MCF 10A (cell line): ENCODE measurements at regions not wholly inside any gene's neighbourhood (a gene's known extent, or its start where the extent isn't known, plus 50 kb on each side); places are given as distances from the start of the nearest gene placed in this dataset.

ENCODE experiments used
- BruUV-seq: library from RNA; stranded (reverse); fragments of 400-500 nt; replicated peaks from 2 replicates; lab custom pipeline; 2021; lab: Mats Ljungman, UMichigan
- CTCF ChIA-PET: fragments of 300-600 bp; sonication (Branson Sonifier 250); formaldehyde crosslinking; extraction: SDS; loops from one replicate; lab custom pipeline; 2021; ENCODE audit warnings: antibody characterized with exemption, inconsistent platforms; lab: Yijun Ruan, JAX
- POLR2A ChIA-PET: fragments of 300-600, 350-650 bp; sonication (Branson Sonifier 250); formaldehyde crosslinking; extraction: SDS; loops from one replicate; lab custom pipeline; 2020; ENCODE audit warnings: antibody characterized with exemption, inconsistent platforms; lab: Yijun Ruan, JAX
- DNase-seq: peaks from one replicate; pipeline ENCODE4 v3.0.0-alpha.2; 2018; ENCODE audit not compliant: unreplicated experiment
- H3K27ac Mint-ChIP-seq: one replicate; pipeline ENCODE4 v1.8.0; 2022; ENCODE audit warnings: mild to moderate bottlenecking, low read depth, mixed read lengths; ENCODE audit not compliant: unreplicated experiment
- H3K27me3 Mint-ChIP-seq: one replicate; pipeline ENCODE4 v1.8.0; 2022; ENCODE audit warnings: mixed read lengths; ENCODE audit not compliant: insufficient read depth, unreplicated experiment
- H3K36me3 Mint-ChIP-seq: one replicate; pipeline ENCODE4 v1.8.0; 2022; ENCODE audit warnings: mild to moderate bottlenecking, moderate library complexity, mixed read lengths; ENCODE audit not compliant: insufficient read depth, unreplicated experiment
- H3K4me1 Mint-ChIP-seq: one replicate; pipeline ENCODE4 v1.8.0; 2022; ENCODE audit warnings: mixed read lengths; ENCODE audit not compliant: insufficient read depth, unreplicated experiment
- H3K4me3 Mint-ChIP-seq: one replicate; pipeline ENCODE4 v1.8.0; 2022; ENCODE audit warnings: mild to moderate bottlenecking, moderate library complexity, mixed read lengths; ENCODE audit not compliant: unreplicated experiment
- H3K9me3 Mint-ChIP-seq: one replicate; pipeline ENCODE4 v1.8.0; 2022; ENCODE audit warnings: mixed read lengths; ENCODE audit not compliant: unreplicated experiment
- intact Hi-C: fragments of 100-400 bp; cut with micrococcal nuclease; formaldehyde crosslinking; loops from 2 replicates; pipeline ENCODE4 v1.14.1; 2022
- TF ChIP-seq, protein P1 (sequence below): fragments of 200-600 bp; IDR thresholded peaks from one replicate; pipeline ENCODE4 v1.8.0; 2022; ENCODE audit warnings: antibody characterized with exemption, mild to moderate bottlenecking; ENCODE audit not compliant: unreplicated experiment

DNA sequence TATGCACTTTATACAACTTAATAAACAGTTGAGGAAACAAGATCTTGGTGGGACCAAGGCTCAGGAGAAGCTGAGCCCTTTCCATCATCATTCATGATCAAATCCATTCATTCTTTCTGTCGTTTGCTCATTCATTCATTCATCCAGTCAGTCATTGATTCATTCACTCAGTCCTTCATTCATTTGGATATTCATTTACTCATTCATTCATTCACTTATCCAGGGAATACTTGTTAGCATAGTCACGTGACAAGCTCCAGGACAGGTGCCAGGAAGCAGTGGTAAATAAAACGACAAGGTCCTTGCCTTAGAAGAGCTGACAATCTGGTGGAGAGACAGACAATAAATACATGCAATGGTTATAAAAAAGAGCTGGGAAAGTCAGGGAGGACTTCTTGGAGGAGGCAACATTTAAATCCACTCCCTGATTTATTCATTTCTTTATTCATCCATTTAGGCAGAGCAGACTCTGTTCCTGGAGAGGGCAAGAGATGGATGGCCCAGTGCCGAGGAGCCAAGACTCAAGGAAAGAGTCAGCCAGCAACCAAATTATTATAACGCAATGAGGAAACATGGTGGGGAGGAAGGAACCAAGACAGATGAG is 74.1 kb upstream of the CASZ1 start:
- Mint-ChIP-seq H3K27me3 (no peaks in the 10 kb centered on the region), H3K27ac (no peak overlapping the region), H3K36me3 (peaks cover 6% of the 10 kb centered on the region), H3K4me3 (no peak overlapping the region), H3K9me3 (no peaks in the 10 kb centered on the region), H3K4me1 (peaks cover 6% of the 10 kb centered on the region)
- ChIA-PET CTCF (interaction anchor here (0.5 to 1.8 kb wide), 7 partner anchors 8 to 379 kb away, joined by 3 to 11 read pairs (median 3); no protein-coding TSS in a partner anchor), POLR2A (no interaction called here)
- TF ChIP-seq, protein P1, sequence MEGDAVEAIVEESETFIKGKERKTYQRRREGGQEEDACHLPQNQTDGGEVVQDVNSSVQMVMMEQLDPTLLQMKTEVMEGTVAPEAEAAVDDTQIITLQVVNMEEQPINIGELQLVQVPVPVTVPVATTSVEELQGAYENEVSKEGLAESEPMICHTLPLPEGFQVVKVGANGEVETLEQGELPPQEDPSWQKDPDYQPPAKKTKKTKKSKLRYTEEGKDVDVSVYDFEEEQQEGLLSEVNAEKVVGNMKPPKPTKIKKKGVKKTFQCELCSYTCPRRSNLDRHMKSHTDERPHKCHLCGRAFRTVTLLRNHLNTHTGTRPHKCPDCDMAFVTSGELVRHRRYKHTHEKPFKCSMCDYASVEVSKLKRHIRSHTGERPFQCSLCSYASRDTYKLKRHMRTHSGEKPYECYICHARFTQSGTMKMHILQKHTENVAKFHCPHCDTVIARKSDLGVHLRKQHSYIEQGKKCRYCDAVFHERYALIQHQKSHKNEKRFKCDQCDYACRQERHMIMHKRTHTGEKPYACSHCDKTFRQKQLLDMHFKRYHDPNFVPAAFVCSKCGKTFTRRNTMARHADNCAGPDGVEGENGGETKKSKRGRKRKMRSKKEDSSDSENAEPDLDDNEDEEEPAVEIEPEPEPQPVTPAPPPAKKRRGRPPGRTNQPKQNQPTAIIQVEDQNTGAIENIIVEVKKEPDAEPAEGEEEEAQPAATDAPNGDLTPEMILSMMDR: no peak
- intact Hi-C loops: no loop called here
- no TSS peak for BruUV-seq
- no peak for DNase-seq

DNA sequence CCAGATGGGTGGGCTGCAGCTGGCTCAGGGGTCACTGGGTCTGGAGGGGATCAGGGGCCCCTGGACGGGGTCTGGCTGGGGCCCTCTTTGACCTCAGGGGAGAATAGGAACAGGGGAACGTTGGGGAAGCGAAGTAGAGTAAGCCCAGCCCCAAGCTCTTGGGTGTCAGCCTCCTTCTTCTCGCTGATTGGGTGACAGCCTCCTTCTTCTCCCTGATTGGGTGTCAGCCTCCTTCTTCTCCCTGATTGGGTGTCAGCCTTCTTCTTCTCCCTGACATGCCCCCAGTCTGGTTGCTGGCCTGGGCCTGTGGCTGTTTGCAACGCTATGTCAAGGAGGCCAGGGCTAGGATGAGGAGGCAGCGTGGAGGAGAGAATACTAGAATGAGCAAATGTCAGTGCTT is 76.7 kb upstream of the CASZ1 start:
- ChIA-PET POLR2A (no interaction called here), CTCF (no interaction called here)
- no peak overlapping the region for H3K4me3 Mint-ChIP-seq
- H3K9me3 Mint-ChIP-seq: no peaks in the 10 kb centered on the region
- H3K4me1 Mint-ChIP-seq: no peaks in the 10 kb centered on the region
- DNase-seq: peak; percentile 13
- intact Hi-C loops: no loop called here
- H3K27me3 Mint-ChIP-seq: no peaks in the 10 kb centered on the region
- no peak overlapping the region for H3K27ac Mint-ChIP-seq
- H3K36me3 Mint-ChIP-seq: peaks cover 6% of the 10 kb centered on the region
- BruUV-seq: no TSS peak
- TF ChIP-seq, protein P1: no peak

DNA sequence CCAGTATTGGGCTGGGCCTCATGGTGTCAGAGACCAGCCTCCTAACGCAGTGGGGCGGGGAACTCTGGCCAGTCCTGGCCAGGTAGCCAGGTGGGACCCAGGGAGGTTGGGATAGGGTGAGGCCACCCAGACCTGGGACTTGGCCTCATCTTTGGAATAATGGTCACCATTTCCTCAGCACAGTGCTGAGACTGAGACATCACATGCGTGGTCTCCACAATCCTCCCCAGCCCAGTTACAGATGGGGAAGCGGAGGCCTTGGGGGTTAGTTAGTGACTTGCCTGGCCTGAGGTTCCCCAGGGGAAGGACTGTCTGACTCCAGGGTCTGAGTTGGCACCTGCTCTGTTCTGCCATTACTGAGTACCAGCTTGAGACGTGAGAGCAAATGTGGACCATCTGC is 77.9 kb upstream of the CASZ1 start:
- CTCF ChIA-PET: interaction anchor here (0.6 kb wide), 1 partner anchor 328 kb away, joined by 3 read pairs; no protein-coding TSS in a partner anchor
- POLR2A ChIA-PET: interaction anchor here (0.7 kb wide), 1 partner anchor 257 kb away, joined by 3 read pairs; no protein-coding TSS in a partner anchor
- no peak for DNase-seq
- no peak overlapping the region for H3K27ac Mint-ChIP-seq
- TF ChIP-seq, protein P1: no peak
- BruUV-seq: no TSS peak
- H3K27me3 Mint-ChIP-seq: no peaks in the 10 kb centered on the region
- H3K9me3 Mint-ChIP-seq: no peaks in the 10 kb centered on the region
- H3K4me1 Mint-ChIP-seq: no peaks in the 10 kb centered on the region
- H3K36me3 Mint-ChIP-seq: peaks cover 6% of the 10 kb centered on the region
- no peak overlapping the region for H3K4me3 Mint-ChIP-seq
- intact Hi-C loops: no loop called here

DNA sequence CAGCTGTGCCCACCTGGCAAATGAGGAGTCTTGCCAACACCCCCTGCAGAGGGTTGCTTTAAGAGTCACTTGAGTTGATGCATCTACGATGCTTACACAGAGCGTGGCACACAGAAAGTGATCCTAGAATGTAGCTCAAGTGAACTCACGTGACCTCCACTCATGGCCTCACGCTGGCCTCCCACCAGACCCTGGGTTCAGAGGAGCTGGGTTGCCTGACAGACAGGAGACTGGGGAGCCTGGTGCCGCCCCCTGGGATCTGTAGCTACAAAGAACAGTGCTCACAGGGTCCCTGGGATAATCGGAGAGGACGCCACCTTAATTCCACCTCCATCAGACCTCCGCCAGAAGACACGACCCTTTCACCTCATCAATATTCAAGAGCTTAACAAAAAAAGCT is 81.4 kb upstream of the CASZ1 start:
- no peak overlapping the region for H3K27ac Mint-ChIP-seq
- H3K27me3 Mint-ChIP-seq: no peaks in the 10 kb centered on the region
- H3K4me3 Mint-ChIP-seq: no peak overlapping the region
- POLR2A ChIA-PET: interaction anchor here (0.6 kb wide), 1 partner anchor 13 kb away, joined by 3 read pairs; no protein-coding TSS in a partner anchor
- no peaks in the 10 kb centered on the region for H3K4me1 Mint-ChIP-seq
- intact Hi-C loops: no loop called here
- no peak for DNase-seq
- peaks cover 6% of the 10 kb centered on the region for H3K36me3 Mint-ChIP-seq
- BruUV-seq: no TSS peak
- CTCF ChIA-PET: interaction anchor here (0.5 to 0.7 kb wide), 3 partner anchors 11 to 449 kb away, joined by 3 to 4 read pairs (median 4); no protein-coding TSS in a partner anchor
- no peaks in the 10 kb centered on the region for H3K9me3 Mint-ChIP-seq
- TF ChIP-seq, protein P1: no peak
